GM12874 (cell line): ENCODE measurements at regions not wholly inside any gene's neighbourhood (a gene's known extent, or its start where the extent isn't known, plus 50 kb on each side); places are given as distances from the start of the nearest gene placed in this dataset.

Experiments
- TF ChIP-seq, protein P1 (sequence below): IDR thresholded peaks from 2 replicates; pipeline ENCODE4 v1.5.1; 2011; ENCODE audit warnings: low read depth, mild to moderate bottlenecking, control low read depth, low read length, moderate library complexity; ENCODE audit not compliant: insufficient read depth

GRCh38 chrX:13164611-13165010 is 120.2 kb upstream of the FAM9C start:
- TF ChIP-seq, protein P1, sequence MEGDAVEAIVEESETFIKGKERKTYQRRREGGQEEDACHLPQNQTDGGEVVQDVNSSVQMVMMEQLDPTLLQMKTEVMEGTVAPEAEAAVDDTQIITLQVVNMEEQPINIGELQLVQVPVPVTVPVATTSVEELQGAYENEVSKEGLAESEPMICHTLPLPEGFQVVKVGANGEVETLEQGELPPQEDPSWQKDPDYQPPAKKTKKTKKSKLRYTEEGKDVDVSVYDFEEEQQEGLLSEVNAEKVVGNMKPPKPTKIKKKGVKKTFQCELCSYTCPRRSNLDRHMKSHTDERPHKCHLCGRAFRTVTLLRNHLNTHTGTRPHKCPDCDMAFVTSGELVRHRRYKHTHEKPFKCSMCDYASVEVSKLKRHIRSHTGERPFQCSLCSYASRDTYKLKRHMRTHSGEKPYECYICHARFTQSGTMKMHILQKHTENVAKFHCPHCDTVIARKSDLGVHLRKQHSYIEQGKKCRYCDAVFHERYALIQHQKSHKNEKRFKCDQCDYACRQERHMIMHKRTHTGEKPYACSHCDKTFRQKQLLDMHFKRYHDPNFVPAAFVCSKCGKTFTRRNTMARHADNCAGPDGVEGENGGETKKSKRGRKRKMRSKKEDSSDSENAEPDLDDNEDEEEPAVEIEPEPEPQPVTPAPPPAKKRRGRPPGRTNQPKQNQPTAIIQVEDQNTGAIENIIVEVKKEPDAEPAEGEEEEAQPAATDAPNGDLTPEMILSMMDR = no peak

GRCh38 chrX:13162772-13163410 is 118.5 kb upstream of the FAM9C start:
- TF ChIP-seq, protein P1 = no peak

GRCh38 chrX:13159886-13160285 is 115.5 kb upstream of the FAM9C start:
- TF ChIP-seq, protein P1 = no peak

DNA sequence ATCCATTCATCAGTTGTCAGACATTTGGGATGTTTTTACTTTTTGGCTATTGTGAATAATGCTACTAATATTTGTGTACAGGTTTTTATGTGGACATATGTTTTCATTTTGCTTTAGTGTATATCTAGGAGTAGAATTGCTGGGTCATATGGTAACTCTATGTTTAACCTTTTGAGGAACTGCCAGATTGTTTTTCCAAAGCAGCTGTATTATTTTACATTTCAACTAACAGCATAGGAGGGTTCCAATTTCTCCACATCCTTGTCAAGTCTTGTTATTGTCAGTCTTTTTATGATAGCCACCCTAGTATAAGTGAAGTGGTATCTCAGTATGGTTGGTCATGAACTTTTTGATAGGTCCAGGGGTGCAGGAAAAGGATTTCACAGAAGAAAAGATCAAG is 114.5 kb upstream of the FAM9C start:
- TF ChIP-seq, protein P1 = no peak

DNA sequence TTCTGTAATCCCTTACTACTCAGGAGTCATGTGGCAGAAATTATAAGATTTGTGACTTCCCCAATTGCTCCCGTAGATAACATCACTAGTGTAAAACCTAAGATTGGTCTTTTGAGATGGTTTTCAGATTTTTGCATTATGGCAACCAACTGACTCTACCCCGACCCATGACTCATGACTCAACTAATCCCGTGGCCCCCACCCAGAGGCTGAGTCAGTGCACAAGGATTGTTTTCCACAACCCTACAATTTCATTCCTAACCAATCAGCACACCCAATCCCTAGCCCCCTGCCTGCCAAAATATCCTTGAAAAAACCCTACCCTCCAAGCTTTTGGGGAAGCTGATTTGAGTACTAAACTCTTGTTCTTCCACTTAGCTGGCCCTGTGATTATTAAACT is 109.4 kb upstream of the FAM9C start:
- TF ChIP-seq, protein P1 = no peak

- TF ChIP-seq, protein P1 = no peak
Observed at GRCh38 chrX:13152518-13153185, 108.2 kb upstream of the FAM9C start.

- TF ChIP-seq, protein P1 = no peak
Observed at GRCh38 chrX:13151828-13152517, 107.6 kb upstream of the FAM9C start.
